Osteocyte (in vitro differentiated cells): ENCODE measurements at regions not wholly inside any gene's neighbourhood (a gene's known extent, or its start where the extent isn't known, plus 50 kb on each side); places are given as distances from the start of the nearest gene placed in this dataset.

Experiments used
- DNase-seq: peaks from one replicate; pipeline ENCODE4 v3.0.0; 2021; ENCODE audit warnings: mixed read lengths; ENCODE audit not compliant: unreplicated experiment; ENCODE audit errors: extremely low spot score
- H3K27ac Mint-ChIP-seq: one replicate; pipeline ENCODE4 v1.8.0; 2021; ENCODE audit warnings: mild to moderate bottlenecking, mixed read lengths; ENCODE audit not compliant: unreplicated experiment
- H3K27me3 Mint-ChIP-seq: one replicate; pipeline ENCODE4 v1.8.0; 2021; ENCODE audit warnings: mixed read lengths; ENCODE audit not compliant: unreplicated experiment
- H3K36me3 Mint-ChIP-seq: one replicate; pipeline ENCODE4 v1.8.0; 2021; ENCODE audit warnings: mixed read lengths; ENCODE audit not compliant: unreplicated experiment
- H3K4me1 Mint-ChIP-seq: one replicate; pipeline ENCODE4 v1.8.0; 2021; ENCODE audit warnings: mixed read lengths; ENCODE audit not compliant: unreplicated experiment
- H3K4me3 Mint-ChIP-seq: one replicate; pipeline ENCODE4 v1.8.0; 2021; ENCODE audit warnings: mild to moderate bottlenecking, moderate library complexity, mixed read lengths; ENCODE audit not compliant: unreplicated experiment
- H3K9me3 Mint-ChIP-seq: one replicate; pipeline ENCODE4 v1.8.0; 2021; ENCODE audit warnings: mixed read lengths; ENCODE audit not compliant: unreplicated experiment
- TF ChIP-seq, protein P1 (sequence below): fragments of 200-600 bp; sonication (generic); IDR thresholded peaks from 2 replicates; pipeline ENCODE4 v1.5.0; 2021; ENCODE audit warnings: antibody characterized with exemption, mild to moderate bottlenecking, moderate library complexity

DNA sequence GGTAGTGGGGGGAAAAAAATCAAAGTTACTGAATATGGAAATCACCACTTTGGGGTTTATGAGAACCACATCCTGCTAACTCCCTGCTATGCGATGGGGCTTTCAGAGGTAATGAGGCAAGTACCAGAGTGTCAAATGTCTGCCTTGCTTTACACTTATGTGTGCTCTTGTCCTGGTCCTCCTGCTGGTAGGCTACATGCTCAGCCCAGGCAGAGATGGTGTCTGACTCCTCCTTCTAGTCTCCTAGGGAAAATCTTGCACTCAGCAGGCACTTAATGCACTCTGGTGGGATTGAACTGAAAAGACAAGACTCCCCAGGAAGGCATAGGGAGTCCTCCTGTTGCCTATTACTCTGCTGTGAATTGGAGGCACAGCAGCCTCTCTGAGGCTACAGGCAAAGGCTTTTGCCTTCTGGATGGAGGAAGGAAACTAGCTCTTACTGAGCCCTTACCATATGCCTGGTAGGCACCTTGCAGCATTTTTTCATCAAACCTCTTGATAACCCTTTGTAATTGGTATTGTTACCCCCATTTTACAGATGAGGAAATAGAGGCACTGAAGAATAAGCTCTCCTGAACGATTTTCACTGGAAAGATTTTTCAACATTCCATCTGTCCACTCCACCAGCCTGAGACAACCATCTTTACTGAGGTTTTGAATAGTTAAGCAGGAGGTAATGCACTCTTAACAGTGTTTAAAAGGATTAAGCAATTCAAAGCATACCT is 132.1 kb upstream of the PAX6 start:
- DNase-seq = no peak
- H3K9me3 Mint-ChIP-seq = no peaks in the 10 kb centered on the region
- H3K27me3 Mint-ChIP-seq = peaks cover 29% of the 10 kb centered on the region
- H3K36me3 Mint-ChIP-seq = no peaks in the 10 kb centered on the region
- no peak overlapping the region for H3K27ac Mint-ChIP-seq
- TF ChIP-seq, protein P1, sequence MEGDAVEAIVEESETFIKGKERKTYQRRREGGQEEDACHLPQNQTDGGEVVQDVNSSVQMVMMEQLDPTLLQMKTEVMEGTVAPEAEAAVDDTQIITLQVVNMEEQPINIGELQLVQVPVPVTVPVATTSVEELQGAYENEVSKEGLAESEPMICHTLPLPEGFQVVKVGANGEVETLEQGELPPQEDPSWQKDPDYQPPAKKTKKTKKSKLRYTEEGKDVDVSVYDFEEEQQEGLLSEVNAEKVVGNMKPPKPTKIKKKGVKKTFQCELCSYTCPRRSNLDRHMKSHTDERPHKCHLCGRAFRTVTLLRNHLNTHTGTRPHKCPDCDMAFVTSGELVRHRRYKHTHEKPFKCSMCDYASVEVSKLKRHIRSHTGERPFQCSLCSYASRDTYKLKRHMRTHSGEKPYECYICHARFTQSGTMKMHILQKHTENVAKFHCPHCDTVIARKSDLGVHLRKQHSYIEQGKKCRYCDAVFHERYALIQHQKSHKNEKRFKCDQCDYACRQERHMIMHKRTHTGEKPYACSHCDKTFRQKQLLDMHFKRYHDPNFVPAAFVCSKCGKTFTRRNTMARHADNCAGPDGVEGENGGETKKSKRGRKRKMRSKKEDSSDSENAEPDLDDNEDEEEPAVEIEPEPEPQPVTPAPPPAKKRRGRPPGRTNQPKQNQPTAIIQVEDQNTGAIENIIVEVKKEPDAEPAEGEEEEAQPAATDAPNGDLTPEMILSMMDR = no peak
- H3K4me1 Mint-ChIP-seq = no peaks in the 10 kb centered on the region
- H3K4me3 Mint-ChIP-seq = no peak overlapping the region

DNA sequence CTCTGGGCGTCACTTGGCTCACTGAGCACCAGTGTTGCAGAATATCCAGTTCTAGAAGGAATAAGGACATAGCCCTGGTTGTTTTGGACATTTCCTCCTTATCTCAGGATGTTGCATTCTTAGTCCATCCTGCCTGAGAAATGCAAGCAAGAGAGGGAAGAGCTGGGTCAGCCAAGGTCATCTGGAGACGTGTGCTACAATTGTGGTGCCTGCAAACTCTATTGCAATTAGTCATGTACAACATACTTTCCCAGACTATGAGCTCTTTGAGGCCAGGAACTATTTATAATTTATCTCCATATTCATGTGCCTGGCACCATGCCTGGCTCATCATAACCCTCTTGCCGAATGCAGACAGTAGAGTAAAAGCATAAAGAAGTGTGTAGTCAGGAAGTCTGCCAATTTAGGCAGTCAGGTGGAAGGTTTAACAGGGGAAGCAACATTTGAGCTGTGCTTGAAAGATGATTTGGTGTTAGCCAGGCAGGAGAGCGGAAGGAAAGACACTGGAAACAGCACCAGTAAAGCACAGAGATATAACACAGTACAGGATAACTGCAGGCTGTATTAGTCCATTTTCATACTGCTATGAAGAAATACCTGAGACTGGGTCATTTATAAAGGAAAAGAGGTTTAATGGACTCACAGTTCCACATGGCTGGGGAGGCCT is 129.4 kb upstream of the PAX6 start:
- no peaks in the 10 kb centered on the region for H3K36me3 Mint-ChIP-seq
- no peak overlapping the region for H3K27ac Mint-ChIP-seq
- H3K27me3 Mint-ChIP-seq = peaks cover 26% of the 10 kb centered on the region
- no peaks in the 10 kb centered on the region for H3K9me3 Mint-ChIP-seq
- TF ChIP-seq, protein P1 = no peak
- DNase-seq = no peak
- H3K4me3 Mint-ChIP-seq = no peak overlapping the region
- no peaks in the 10 kb centered on the region for H3K4me1 Mint-ChIP-seq

DNA sequence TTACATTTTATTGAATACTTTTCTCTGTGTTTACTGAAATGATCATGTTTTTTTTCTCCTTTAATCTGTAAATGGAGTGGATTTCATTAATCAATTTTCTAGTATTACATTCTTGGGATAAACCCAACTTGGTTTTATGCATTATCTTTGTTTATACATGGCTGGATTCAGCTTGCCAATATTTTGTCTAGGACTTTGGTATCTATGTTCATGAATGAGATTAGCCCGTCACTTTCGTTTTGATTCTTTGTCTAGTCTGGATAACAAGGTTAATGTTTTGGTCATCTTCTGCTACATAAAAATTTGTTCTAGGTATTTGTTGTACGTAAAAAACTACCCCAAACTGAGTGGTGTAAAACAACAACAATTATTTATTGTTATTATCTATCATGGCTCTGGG is 127.9 kb upstream of the PAX6 start:
- H3K4me3 Mint-ChIP-seq = no peak overlapping the region

DNA sequence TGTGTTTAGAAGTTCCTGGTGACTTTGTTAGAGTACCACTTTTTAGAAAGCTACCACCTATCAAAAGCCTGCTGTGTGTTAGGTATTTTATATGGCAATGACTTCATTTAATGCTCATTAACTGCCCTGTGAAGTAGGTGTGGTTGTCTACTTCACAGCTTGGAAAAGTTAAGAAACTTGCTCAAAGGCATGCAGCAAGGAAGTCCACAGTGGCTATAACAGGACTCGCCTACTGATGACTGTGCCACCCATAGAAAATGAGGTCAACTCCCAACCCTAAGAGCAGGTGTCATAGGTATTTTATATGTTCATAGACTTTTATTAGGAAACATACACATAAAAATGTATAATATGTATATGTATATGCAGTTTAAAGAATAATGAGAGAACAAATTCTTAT is 125.2 kb upstream of the PAX6 start:
- TF ChIP-seq, protein P1 = no peak
- DNase-seq = no peak
- Mint-ChIP-seq H3K36me3 (no peaks in the 10 kb centered on the region), H3K4me3 (no peak overlapping the region), H3K27me3 (peaks cover 42% of the 10 kb centered on the region), H3K9me3 (no peaks in the 10 kb centered on the region), H3K4me1 (no peaks in the 10 kb centered on the region), H3K27ac (no peak overlapping the region)

More for the DNA sequence above, 127.9 kb upstream of the PAX6 start:
- Mint-ChIP-seq H3K4me1 (no peaks in the 10 kb centered on the region), H3K9me3 (no peaks in the 10 kb centered on the region), H3K27ac (no peak overlapping the region), H3K36me3 (no peaks in the 10 kb centered on the region), H3K27me3 (peaks cover 24% of the 10 kb centered on the region)
- TF ChIP-seq, protein P1 = no peak
- DNase-seq = no peak

DNA sequence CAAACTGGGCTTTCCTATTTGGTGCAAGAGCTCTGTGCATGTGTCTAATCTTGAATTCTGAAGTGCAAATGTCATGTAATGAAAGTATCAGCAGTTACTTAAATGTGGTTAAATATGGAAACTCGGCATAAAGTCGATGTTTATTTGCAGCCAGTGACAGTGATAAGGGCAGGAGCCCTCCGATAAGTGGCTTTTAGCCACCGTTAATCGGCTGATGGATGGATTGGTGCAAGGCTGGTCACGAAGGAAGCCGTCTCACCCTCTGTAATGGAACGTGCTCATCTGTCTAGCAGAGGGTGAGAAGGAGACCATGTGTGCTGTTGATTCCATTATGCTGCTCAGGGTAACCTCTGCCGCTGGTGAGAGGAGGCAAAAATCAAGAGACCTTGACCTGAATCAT is 121.8 kb upstream of the PAX6 start:
- Mint-ChIP-seq H3K9me3 (no peaks in the 10 kb centered on the region), H3K4me3 (no peak overlapping the region), H3K4me1 (no peaks in the 10 kb centered on the region), H3K27me3 (peaks cover 39% of the 10 kb centered on the region), H3K36me3 (no peaks in the 10 kb centered on the region), H3K27ac (no peak overlapping the region)
- DNase-seq = no peak
- TF ChIP-seq, protein P1 = no peak
